GM12873 (cell line): ENCODE measurements at regions not wholly inside any gene's neighbourhood (a gene's known extent, or its start where the extent isn't known, plus 50 kb on each side); places are given as distances from the start of the nearest gene placed in this dataset.

Source experiments
- TF ChIP-seq, protein P1 (sequence below): IDR thresholded peaks from 2 replicates; pipeline ENCODE4 v1.5.1; 2012; ENCODE audit warnings: low read depth, mild to moderate bottlenecking, moderate library complexity, low read length, control low read depth; ENCODE audit not compliant: insufficient read depth; ENCODE audit errors: missing control alignments

DNA sequence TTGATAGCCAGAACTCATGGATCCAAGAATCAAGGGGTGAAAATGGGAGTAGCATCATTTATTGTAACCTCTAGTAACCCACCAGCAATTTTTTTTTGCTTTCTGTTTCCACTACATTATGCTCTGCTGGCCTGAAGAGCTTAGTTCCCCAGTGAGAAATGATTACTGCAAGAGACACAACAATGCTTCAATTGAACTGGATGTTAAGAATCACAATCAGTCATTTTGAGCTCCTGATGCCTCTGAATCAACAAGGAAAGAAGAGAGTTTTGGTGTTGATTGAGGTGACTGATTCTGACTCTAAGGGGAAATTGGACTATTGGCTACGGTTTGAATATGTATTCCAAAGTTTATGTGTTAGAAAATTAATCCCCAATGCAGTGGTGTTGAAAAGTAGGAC is 1084.4 kb downstream of the SLITRK1 start:
- TF ChIP-seq, protein P1, sequence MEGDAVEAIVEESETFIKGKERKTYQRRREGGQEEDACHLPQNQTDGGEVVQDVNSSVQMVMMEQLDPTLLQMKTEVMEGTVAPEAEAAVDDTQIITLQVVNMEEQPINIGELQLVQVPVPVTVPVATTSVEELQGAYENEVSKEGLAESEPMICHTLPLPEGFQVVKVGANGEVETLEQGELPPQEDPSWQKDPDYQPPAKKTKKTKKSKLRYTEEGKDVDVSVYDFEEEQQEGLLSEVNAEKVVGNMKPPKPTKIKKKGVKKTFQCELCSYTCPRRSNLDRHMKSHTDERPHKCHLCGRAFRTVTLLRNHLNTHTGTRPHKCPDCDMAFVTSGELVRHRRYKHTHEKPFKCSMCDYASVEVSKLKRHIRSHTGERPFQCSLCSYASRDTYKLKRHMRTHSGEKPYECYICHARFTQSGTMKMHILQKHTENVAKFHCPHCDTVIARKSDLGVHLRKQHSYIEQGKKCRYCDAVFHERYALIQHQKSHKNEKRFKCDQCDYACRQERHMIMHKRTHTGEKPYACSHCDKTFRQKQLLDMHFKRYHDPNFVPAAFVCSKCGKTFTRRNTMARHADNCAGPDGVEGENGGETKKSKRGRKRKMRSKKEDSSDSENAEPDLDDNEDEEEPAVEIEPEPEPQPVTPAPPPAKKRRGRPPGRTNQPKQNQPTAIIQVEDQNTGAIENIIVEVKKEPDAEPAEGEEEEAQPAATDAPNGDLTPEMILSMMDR, result no peak

DNA sequence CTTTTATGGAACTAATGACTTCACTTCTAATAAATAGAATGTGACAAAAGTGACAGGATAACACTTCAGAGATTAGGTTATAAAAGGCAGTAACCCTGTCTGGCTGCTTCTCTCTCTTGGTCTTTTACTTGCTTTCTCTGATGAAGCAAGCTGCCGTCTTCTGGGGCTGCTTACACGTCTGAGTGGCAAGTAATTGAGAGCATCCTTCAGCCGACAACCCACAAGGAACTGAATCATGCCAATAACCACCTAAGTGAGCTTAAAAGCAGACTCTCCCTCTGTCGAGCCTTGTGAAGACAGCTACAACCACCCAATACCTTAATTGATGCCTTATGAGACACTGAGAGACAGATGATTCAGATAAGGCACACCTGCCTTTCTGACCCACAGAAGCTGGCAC is 1091.2 kb downstream of the SLITRK1 start:
- TF ChIP-seq, protein P1, result no peak

DNA sequence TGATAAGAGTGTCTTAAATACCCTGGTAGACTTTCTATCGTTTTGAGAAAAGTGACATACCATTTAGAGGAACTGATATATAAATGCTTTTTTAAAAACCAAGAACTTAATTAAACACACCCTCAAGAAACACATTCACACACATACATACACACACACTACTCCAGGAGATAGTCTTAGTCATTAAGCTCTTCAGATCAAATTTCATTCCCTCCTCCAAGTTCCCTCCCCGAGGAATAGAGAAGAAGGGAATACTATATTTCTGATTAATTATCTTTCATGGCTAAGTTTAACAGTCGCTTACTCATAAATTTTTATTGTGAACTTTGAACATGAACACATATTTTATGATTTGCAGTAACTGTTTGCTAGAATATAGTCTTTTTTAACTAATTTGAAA is 1109.5 kb downstream of the SLITRK1 start:
- TF ChIP-seq, protein P1, result no peak

DNA sequence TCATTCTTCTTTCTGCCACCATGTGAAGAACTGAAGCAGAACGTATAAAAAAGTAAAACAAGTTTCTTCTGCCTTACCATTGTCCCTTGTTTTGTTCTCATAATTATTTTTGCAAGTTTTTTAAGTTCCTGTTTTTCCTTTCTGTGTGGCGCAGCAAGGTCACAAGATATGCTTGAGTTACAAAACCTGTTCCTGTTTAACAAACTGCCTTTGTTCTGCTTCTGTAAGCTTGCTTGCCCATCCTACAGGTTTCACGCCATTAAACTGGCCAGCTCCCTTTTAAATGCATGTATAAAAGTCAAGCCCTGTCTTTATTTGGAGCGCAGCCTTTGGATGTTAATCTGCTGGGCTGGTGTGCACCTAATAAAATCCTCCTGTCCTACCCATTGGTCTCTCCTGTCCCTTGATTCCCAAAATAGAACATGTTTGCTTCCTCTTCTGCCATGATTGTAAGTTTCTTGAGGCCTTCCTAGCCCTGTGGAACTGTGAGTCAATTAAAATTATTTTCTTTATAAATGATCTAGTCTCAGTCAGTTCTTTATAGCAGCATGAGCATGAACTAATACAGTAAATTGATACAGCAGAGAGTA is 1115.4 kb downstream of the SLITRK1 start:
- TF ChIP-seq, protein P1, result no peak

DNA sequence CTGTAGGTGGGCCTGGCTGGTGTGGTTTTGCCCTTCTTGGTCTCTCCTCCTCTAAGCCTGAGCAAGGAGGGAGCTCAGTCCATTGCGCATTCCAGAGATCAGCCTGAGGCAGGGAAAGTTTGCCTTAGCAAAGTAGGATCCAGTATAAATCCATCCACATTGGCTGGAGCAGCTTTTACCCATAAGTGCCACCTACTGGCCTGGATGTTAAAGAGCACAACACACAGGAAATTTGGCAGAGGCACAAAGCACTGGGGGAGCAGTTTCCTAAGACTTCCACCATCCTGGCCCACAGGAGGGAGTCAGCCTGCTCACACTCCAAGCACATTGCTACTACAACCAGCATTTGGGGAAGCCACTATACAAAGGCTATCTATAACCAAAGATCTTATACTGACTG is 1124.2 kb downstream of the SLITRK1 start:
- TF ChIP-seq, protein P1, result no peak

DNA sequence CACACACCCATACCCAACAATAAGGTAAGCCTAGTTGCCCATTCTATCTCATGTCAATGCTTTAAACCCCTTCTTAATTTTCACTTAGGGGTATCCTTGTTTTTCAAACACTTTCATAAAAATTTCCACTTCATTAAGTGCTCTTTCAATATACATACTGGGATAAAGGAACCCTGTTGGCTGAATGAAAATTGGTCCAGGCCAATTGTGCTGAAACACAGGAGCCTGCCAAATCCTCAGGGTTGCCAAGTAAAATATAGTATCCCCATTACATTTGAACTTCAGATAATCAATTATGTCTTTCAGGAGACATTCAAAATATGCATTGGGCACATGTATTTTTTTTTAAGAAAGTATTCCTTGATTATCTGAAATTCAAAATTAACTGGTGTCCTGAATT is 1131.1 kb downstream of the SLITRK1 start:
- TF ChIP-seq, protein P1, result no peak

DNA sequence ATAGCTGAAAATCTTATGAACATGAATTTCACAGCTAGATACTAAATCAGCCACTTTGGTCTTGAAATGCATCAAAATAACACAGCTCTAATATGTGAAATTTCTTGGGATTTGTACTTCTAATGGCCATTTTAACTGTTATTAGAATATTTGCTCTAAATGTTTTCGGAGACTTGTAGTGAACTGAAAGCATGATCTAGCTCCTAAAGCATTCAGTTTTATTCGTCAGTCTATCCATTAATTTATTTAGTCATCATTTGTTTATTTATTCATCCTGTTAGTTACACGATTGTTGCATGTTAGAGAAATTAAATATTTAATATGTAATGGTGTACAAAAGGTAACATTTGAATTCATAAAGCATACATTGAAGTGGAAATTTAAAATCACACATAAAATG is 1132.7 kb downstream of the SLITRK1 start:
- TF ChIP-seq, protein P1, result no peak
